Calu3 (cell line): ENCODE measurements at regions not wholly inside any gene's neighbourhood (a gene's known extent, or its start where the extent isn't known, plus 50 kb on each side); places are given as distances from the start of the nearest gene placed in this dataset.

Experiments
- BruUV-seq: library from RNA; stranded (reverse); fragments of 400-500 nt; replicated peaks from 2 replicates; lab custom pipeline; 2021; lab: Mats Ljungman, UMichigan
- CTCF ChIA-PET: fragments of 300-600 bp; sonication (Branson Sonifier 250); formaldehyde crosslinking; loops from one replicate; lab custom pipeline; 2022; ENCODE audit warnings: antibody characterized with exemption; lab: Charles Lee
- DNase-seq: peaks from one replicate; pipeline ENCODE4 v3.0.0; 2022
- H3K27ac Mint-ChIP-seq: one replicate; pipeline ENCODE4 v1.8.0; 2022; ENCODE audit warnings: mixed read lengths; ENCODE audit not compliant: unreplicated experiment
- H3K27me3 Mint-ChIP-seq: one replicate; pipeline ENCODE4 v1.8.0; 2022; ENCODE audit warnings: mixed read lengths; ENCODE audit not compliant: unreplicated experiment
- H3K36me3 Mint-ChIP-seq: one replicate; pipeline ENCODE4 v1.8.0; 2022; ENCODE audit warnings: mild to moderate bottlenecking, moderate library complexity, mixed read lengths; ENCODE audit not compliant: insufficient read depth, unreplicated experiment
- H3K4me1 Mint-ChIP-seq: one replicate; pipeline ENCODE4 v1.8.0; 2022; ENCODE audit warnings: mild to moderate bottlenecking, low read depth, mixed read lengths; ENCODE audit not compliant: unreplicated experiment
- H3K4me3 Mint-ChIP-seq: one replicate; pipeline ENCODE4 v1.8.0; 2022; ENCODE audit warnings: mild to moderate bottlenecking, low read depth, moderate library complexity, mixed read lengths; ENCODE audit not compliant: unreplicated experiment
- H3K9me3 Mint-ChIP-seq: one replicate; pipeline ENCODE4 v1.8.0; 2022; ENCODE audit warnings: low read depth, mixed read lengths; ENCODE audit not compliant: unreplicated experiment
- CTCF ChIP-seq: fragments of 200-600 bp; IDR thresholded peaks from one replicate; pipeline ENCODE4 v1.8.0; 2022; ENCODE audit warnings: antibody characterized with exemption; ENCODE audit not compliant: unreplicated experiment
- intact Hi-C: fragments of 100-400 bp; cut with micrococcal nuclease; formaldehyde crosslinking; loops from one replicate; pipeline ENCODE4 v1.10.0; 2022; ENCODE audit not compliant: unreplicated experiment

- no peak for TF ChIP-seq CTCF
- no TSS peak for BruUV-seq
- H3K36me3 Mint-ChIP-seq, result no peaks in the 10 kb centered on the region
- peaks cover 74% of the 10 kb centered on the region for H3K27me3 Mint-ChIP-seq
- H3K4me1 Mint-ChIP-seq, result no peaks in the 10 kb centered on the region
- intact Hi-C loops, result no loop called here
- no peak overlapping the region for H3K4me3 Mint-ChIP-seq
- no peak overlapping the region for H3K27ac Mint-ChIP-seq
- DNase-seq, result no peak
- CTCF ChIA-PET, result interaction anchor here (0.6 kb wide), 1 partner anchor 177 kb away, joined by 11 read pairs; no protein-coding TSS in a partner anchor
- H3K9me3 Mint-ChIP-seq, result no peaks in the 10 kb centered on the region
These were observed 186.5 kb upstream of the NAV2 start for GRCh38 chr11:19526119-19526518.

DNA sequence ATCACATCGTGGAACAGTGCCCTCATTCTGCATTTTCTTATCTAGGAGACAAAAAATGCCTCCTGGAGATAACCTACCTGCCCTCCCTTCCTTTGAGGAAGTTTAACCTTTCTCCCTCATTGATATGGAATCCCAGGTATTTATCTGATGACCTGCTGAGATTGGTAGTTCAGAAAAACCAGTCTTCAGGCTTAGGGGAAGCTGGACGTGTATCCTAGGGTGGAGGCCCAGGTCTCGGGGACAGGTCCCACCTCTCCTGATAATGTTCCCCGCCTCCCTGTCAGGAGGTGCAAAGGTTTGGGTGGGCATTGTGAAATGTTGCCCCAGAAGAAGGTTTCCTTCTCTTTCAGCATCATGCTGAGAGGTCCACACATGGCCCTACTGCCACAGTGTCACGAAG lies 186.9 kb upstream of the NAV2 start:
- Mint-ChIP-seq H3K27ac (no peak overlapping the region), H3K9me3 (no peaks in the 10 kb centered on the region), H3K27me3 (peaks cover 73% of the 10 kb centered on the region), H3K36me3 (no peaks in the 10 kb centered on the region), H3K4me3 (no peak overlapping the region), H3K4me1 (no peaks in the 10 kb centered on the region)
- CTCF ChIA-PET, result interaction anchor here (0.6 kb wide), 1 partner anchor 178 kb away, joined by 11 read pairs; no protein-coding TSS in a partner anchor
- intact Hi-C loops, result no loop called here
- no TSS peak for BruUV-seq
- no peak for TF ChIP-seq CTCF
- no peak for DNase-seq

DNA sequence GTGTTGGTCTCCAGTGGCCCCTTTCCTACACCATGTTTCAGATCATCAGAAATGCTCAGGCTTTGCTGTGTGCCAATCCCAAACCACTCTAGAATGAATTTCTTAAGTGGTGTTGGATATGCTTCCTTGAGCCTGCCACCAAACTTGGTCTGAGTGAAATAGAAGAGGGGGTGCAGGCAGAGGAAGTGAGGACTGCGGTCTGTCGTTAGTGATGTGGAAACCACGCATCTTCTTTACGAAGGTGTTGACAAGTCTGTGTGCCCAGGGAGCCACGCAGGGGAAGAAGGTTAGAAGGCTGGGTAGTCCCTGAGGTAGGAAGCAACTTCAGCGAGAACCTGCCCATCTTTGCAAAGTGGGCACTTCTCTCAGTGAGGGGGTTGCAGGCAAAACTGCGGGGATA lies 187.4 kb upstream of the NAV2 start:
- H3K27me3 Mint-ChIP-seq, result peaks cover 77% of the 10 kb centered on the region
- no peaks in the 10 kb centered on the region for H3K36me3 Mint-ChIP-seq
- no peak overlapping the region for H3K27ac Mint-ChIP-seq
- DNase-seq, result no peak
- no peaks in the 10 kb centered on the region for H3K4me1 Mint-ChIP-seq
- no TSS peak for BruUV-seq
- no peaks in the 10 kb centered on the region for H3K9me3 Mint-ChIP-seq
- H3K4me3 Mint-ChIP-seq, result no peak overlapping the region
- CTCF ChIA-PET, result no interaction called here
- no peak for TF ChIP-seq CTCF
- intact Hi-C loops, result no loop called here

DNA sequence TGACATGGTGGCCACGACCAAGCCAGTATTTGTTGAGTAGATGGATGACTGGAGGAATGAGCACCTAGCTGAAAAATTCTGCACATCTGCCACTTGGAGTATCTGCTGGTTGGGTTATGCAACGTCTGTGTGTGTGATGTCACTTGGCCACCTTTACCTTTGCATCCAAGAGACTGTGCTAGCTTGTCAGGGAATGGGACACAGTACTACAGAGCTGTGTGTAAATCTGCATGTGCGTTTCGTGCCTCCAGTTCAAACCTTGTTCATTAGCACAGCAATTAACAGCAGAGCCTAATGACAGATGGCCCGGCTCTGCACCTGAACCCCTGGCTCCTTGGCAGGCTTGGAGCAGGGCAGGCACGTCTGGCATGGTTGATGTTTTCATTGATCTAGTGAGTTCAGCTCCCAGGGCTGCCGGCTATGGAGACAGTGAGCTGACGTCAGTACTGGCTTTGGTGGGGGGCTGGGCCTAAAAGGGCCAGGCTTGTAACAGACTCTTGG lies 188.4 kb upstream of the NAV2 start:
- no peak for TF ChIP-seq CTCF
- intact Hi-C loops, result no loop called here
- no peaks in the 10 kb centered on the region for H3K36me3 Mint-ChIP-seq
- peak; percentile 15 for DNase-seq
- CTCF ChIA-PET, result no interaction called here
- no peak overlapping the region for H3K27ac Mint-ChIP-seq
- no peaks in the 10 kb centered on the region for H3K9me3 Mint-ChIP-seq
- H3K27me3 Mint-ChIP-seq, result peaks cover 82% of the 10 kb centered on the region
- H3K4me1 Mint-ChIP-seq, result no peaks in the 10 kb centered on the region
- H3K4me3 Mint-ChIP-seq, result no peak overlapping the region
- no TSS peak for BruUV-seq
